Suprapubic skin (tissue), 3 donors: ENCODE measurements at regions not wholly inside any gene's neighbourhood (a gene's known extent, or its start where the extent isn't known, plus 50 kb on each side); places are given as distances from the start of the nearest gene placed in this dataset.

Source experiments
- CTCF ChIP-seq, 2 donors: fragments of 200-600 bp in 1 of 2; fragments of 450-650 bp in 1 of 2; sonication (generic) in 1 of 2; IDR thresholded peaks; one replicate each; pipeline ENCODE4 v1.5.1; 2016 to 2019; ENCODE audit warnings: antibody characterized with exemption in 2 of 2, mild to moderate bottlenecking in 1 of 2, moderate library complexity in 1 of 2
- POLR2AphosphoS5 ChIP-seq, 3 donors: sonication (generic); formaldehyde crosslinking; IDR thresholded peaks; one replicate each; pipeline ENCODE4 v1.6.1; 2017; ENCODE audit warnings: antibody characterized with exemption in 3 of 3

- TF ChIP-seq POLR2AphosphoS5 (IDR thresholded peaks at IDR 0.05) (no peak), CTCF (IDR thresholded peaks at IDR 0.05) (no peak)
Measured at GRCh38 chr4:155037031-155037430, 171.4 kb upstream of the NPY2R start.
